ENCODE measurements at regions not wholly inside any gene's neighbourhood (a gene's known extent, or its start where the extent isn't known, plus 50 kb on each side); places are given as distances from the start of the nearest gene placed in this dataset.

GRCh38 chr9:87138128-87139040, 191.1 kb upstream of the GAS1 start:
- Histone ChIP-seq H3K79me2 (ENCODE audit: insufficient read depth, low read length) (no peaks in the 10 kb centered on the region), H3K18ac (ENCODE audit: insufficient read length, low read depth, low read length) (no peak overlapping the region), H4K5ac (ENCODE audit: insufficient read length, low read depth, low read length) (no peak overlapping the region), H3T11ph (ENCODE audit: low read length) (no peak overlapping the region), H3K9me3 (ENCODE audit: control insufficient read depth, low read depth, low read length) (no peaks in the 10 kb centered on the region), H3K4ac (ENCODE audit: low read depth, low read length) (no peak overlapping the region), H3K27me3 (ENCODE audit: insufficient read depth, low read length) (no peaks in the 10 kb centered on the region), H2BK5ac (ENCODE audit: insufficient read length, low read length) (no peak overlapping the region), H4K8ac (replicated peaks; ENCODE audit: insufficient read length, low read depth, low read length) (no peak overlapping the region), H3K4me1 (ENCODE audit: insufficient read depth, low read length) (no peaks in the 10 kb centered on the region), H3K4me2 (ENCODE audit: insufficient read depth, insufficient read length, low read length) (no peak overlapping the region), H3K9ac (ENCODE audit: extremely low read depth, insufficient read length, low read length) (no peak overlapping the region), H3K79me1 (ENCODE audit: insufficient read depth, low read depth, low read length, poor library complexity, severe bottlenecking) (no peaks in the 10 kb centered on the region), H2BK120ac (ENCODE audit: low read depth, low read length, poor library complexity, severe bottlenecking) (no peak overlapping the region), H3K27ac (ENCODE audit: insufficient read length, low read depth, low read length) (no peak overlapping the region), H2AFZ (ENCODE audit: low read length) (no peak overlapping the region), H3K14ac (ENCODE audit: insufficient read depth, low read length) (no peak overlapping the region), H2AK5ac (ENCODE audit: insufficient read length, low read length) (no peak overlapping the region), H3K23ac (ENCODE audit: insufficient read length, low read depth, low read length) (no peak overlapping the region), H2BK15ac (ENCODE audit: low read depth, low read length) (no peak overlapping the region), H4K91ac (ENCODE audit: insufficient read length, low read depth, low read length) (no peak overlapping the region), H2BK12ac (ENCODE audit: insufficient read length, low read depth, low read length) (no peak overlapping the region), H4K20me1 (ENCODE audit: control insufficient read depth, insufficient read depth, insufficient read length) (no peaks in the 10 kb centered on the region), H3K23me2 (ENCODE audit: insufficient read length, low read depth, low read length, poor library complexity, severe bottlenecking) (no peaks in the 10 kb centered on the region), H3K56ac (ENCODE audit: insufficient read length, low read depth, low read length) (no peak overlapping the region), H2BK20ac (ENCODE audit: low read depth, low read length, poor library complexity, severe bottlenecking) (no peak overlapping the region)
- H3K27me3 Mint-ChIP-seq (ENCODE audit: low read depth) = peaks cover 10% of the 10 kb centered on the region
- WGBS (ENCODE audit: extremely low coverage, insufficient read length, low lambda C conversion rate) = no CpG with 5 or more reads among the region's 1 CpG
- TF ChIP-seq CTCF (conservative IDR thresholded peaks at IDR 0.05) = no peak
- no peak overlapping the region for H3K4me3 Mint-ChIP-seq
- H3K27ac Mint-ChIP-seq = no peak overlapping the region
- peaks cover 1 to 3% of the 10 kb centered on the region in 2 experiments; a peak in 1 of 5 replicates for H3K9me3 Mint-ChIP-seq
- DNase-seq = no peak
- peaks cover 6% of the 10 kb centered on the region in 2 experiments; a peak in 3 of 4 replicates for H3K4me1 Mint-ChIP-seq
- H3K36me3 Mint-ChIP-seq (ENCODE audit: insufficient read depth in 1 of 3, low read depth in 3 of 3) = no peaks in the 10 kb centered on the region
